ENCODE measurements at regions not wholly inside any gene's neighbourhood (a gene's known extent, or its start where the extent isn't known, plus 50 kb on each side); places are given as distances from the start of the nearest gene placed in this dataset.

- TF ChIP-seq CTCF (IDR thresholded peaks at IDR 0.05): no peak
- no peak for TF ChIP-seq POLR2A (IDR thresholded peaks at IDR 0.05)
Observed at GRCh38 chrX:6930307-6930849, 217.1 kb upstream of the STS start.

Measured in Peyer's patch (tissue), 4 donors.